GM12878 (cell line): ENCODE measurements at regions not wholly inside any gene's neighbourhood (a gene's known extent, or its start where the extent isn't known, plus 50 kb on each side); places are given as distances from the start of the nearest gene placed in this dataset.

Experiments used
- ATAC-seq: fragments of 200-7000 bp; cut with Tn5 transposase; 3 replicates; pipeline ENCODE4 v1.9.1; 2020; ENCODE audit warnings: mild to moderate bottlenecking, moderate library complexity
- BruUV-seq: library from RNA; stranded (reverse); fragments of 400-500 nt; replicated peaks from 2 replicates; lab custom pipeline; 2021; lab: Mats Ljungman, UMichigan
- CTCF ChIA-PET: fragments of 300-600 bp; sonication (Branson Sonifier 250); formaldehyde crosslinking; extraction: SDS; loops from one replicate; lab custom pipeline; 2021; ENCODE audit warnings: inconsistent platforms; lab: Yijun Ruan, JAX
- POLR2A ChIA-PET: fragments of 350-600 bp; formaldehyde crosslinking; extraction: SDS; loops from one replicate; lab custom pipeline; 2021; ENCODE audit warnings: inconsistent platforms; lab: Charles Lee
- RAD21 ChIA-PET: fragments of 300-600 bp; sonication (Branson Sonifier 250); formaldehyde crosslinking; loops from one replicate; lab custom pipeline; 2023; ENCODE audit warnings: antibody characterized with exemption; ENCODE audit not compliant: unreplicated experiment; lab: Charles Lee
- SMC1A ChIA-PET: fragments of 300-600 bp; sonication (Branson Sonifier 250); formaldehyde crosslinking; loops from one replicate; lab custom pipeline; 2023; ENCODE audit not compliant: unreplicated experiment, uncharacterized antibody; lab: Charles Lee
- DNase-seq: peaks from one replicate; pipeline ENCODE4 v3.0.0-alpha.2; 2011; ENCODE audit warnings: low read depth, low spot score
- FAIRE-seq: peaks from 3 replicates; lab custom pipeline; 2011; peaks lifted over from hg19 to GRCh38; lab: Jason Lieb, UNC
- H2AFZ ChIP-seq: 2 replicates; pipeline ENCODE4 v1.6.0; 2011; ENCODE audit warnings: low read depth, low read length, control low read depth; ENCODE audit not compliant: control insufficient read depth
- H3K27ac ChIP-seq: 2 replicates; pipeline ENCODE4 v1.5.1; 2011; ENCODE audit warnings: control low read depth; ENCODE audit not compliant: control insufficient read depth, insufficient read depth
- H3K27me3 ChIP-seq, 2 experiments: replicated peaks in 1 of 2; 2 replicates each; pipeline versions ENCODE4 v1.6.0 to v1.6.1; 2011; ENCODE audit warnings: low read length in 1 of 2; ENCODE audit not compliant: control insufficient read depth in 2 of 2, insufficient read depth in 2 of 2
- H3K36me3 ChIP-seq, 2 experiments: 2 replicates each; pipeline ENCODE4 v1.5.1; 2011; ENCODE audit warnings: low read length in 1 of 2; ENCODE audit not compliant: control insufficient read depth in 2 of 2, insufficient read depth in 2 of 2
- H3K4me1 ChIP-seq: 2 replicates; pipeline ENCODE4 v1.6.1; 2011; ENCODE audit warnings: mild to moderate bottlenecking, low read length, moderate library complexity, mixed read lengths; ENCODE audit not compliant: control insufficient read depth, insufficient read depth
- H3K4me2 ChIP-seq: 2 replicates; pipeline ENCODE4 v1.6.0; 2011; ENCODE audit warnings: control low read depth; ENCODE audit not compliant: control insufficient read depth, insufficient read depth
- H3K4me3 ChIP-seq: fragments of 200-600 bp; sonication (generic); 2 replicates; pipeline ENCODE4 v1.5.1; 2016
- H3K79me2 ChIP-seq: 2 replicates; pipeline ENCODE4 v1.6.0; 2011; ENCODE audit warnings: low read length; ENCODE audit not compliant: control insufficient read depth, insufficient read depth
- H3K9ac ChIP-seq: 2 replicates; pipeline ENCODE4 v1.8.0; 2011; ENCODE audit warnings: low read length, control low read depth, mixed read lengths; ENCODE audit not compliant: control insufficient read depth, insufficient read depth
- H3K9me3 ChIP-seq: replicated peaks from 3 replicates; pipeline ENCODE4 v1.5.1; 2011; ENCODE audit warnings: mild to moderate bottlenecking, low read length; ENCODE audit not compliant: control insufficient read depth, insufficient read depth
- H4K20me1 ChIP-seq: 2 replicates; pipeline ENCODE4 v1.6.0; 2011; ENCODE audit not compliant: control insufficient read depth, insufficient read depth
- CHD1 ChIP-seq: IDR thresholded peaks from 2 replicates; pipeline ENCODE4 v1.6.1; 2012; ENCODE audit warnings: low read depth, low read length, improper control_type of control experiment
- EED ChIP-seq: sonication (generic); IDR thresholded peaks from 2 replicates; pipeline ENCODE4 v1.6.1; 2016; ENCODE audit warnings: antibody characterized with exemption, low read depth
- GATAD2B ChIP-seq: fragments of 450-650 bp; conservative IDR thresholded peaks from 2 replicates; pipeline ENCODE4 v1.6.1; 2017; ENCODE audit warnings: low read depth, mild to moderate bottlenecking, moderate library complexity
- KLF5 ChIP-seq: fragments of 450-650 bp; IDR thresholded peaks from 2 replicates; pipeline ENCODE4 v1.6.1; 2014; ENCODE audit warnings: mild to moderate bottlenecking; ENCODE audit not compliant: partially characterized antibody
- NR2C2 ChIP-seq: IDR thresholded peaks from 2 replicates; pipeline ENCODE4 v1.6.1; 2011; ENCODE audit warnings: borderline replicate concordance, low read depth; ENCODE audit not compliant: control insufficient read depth, insufficient read length
- POLR2A ChIP-seq: IDR thresholded peaks from 2 replicates; pipeline ENCODE4 v1.6.1; 2011; ENCODE audit warnings: low read depth, mild to moderate bottlenecking, low read length
- RUNX3 ChIP-seq: IDR thresholded peaks from 2 replicates; pipeline ENCODE4 v1.6.1; 2012; ENCODE audit warnings: low read length, inconsistent platforms
- SREBF1 ChIP-seq: IDR thresholded peaks from 2 replicates; pipeline ENCODE4 v1.6.1; 2012; ENCODE audit warnings: mild to moderate bottlenecking, low read length
- TAF1 ChIP-seq: IDR thresholded peaks from 2 replicates; pipeline ENCODE4 v1.6.1; 2011; ENCODE audit warnings: mild to moderate bottlenecking, low read depth, low read length, borderline replicate concordance
- TCF3 ChIP-seq: IDR thresholded peaks from 2 replicates; pipeline ENCODE4 v1.6.1; 2012; ENCODE audit warnings: low read depth, mild to moderate bottlenecking, low read length, borderline replicate concordance; ENCODE audit not compliant: insufficient read depth
- ZNF24 ChIP-seq: fragments of 450-650 bp; IDR thresholded peaks from 2 replicates; pipeline ENCODE4 v1.6.1; 2017; ENCODE audit warnings: antibody characterized with exemption, mild to moderate bottlenecking
- WGBS: methylation state at CpG from one replicate; pipeline ENCODE4 v1.1.6; 2016; ENCODE audit warnings: low lambda C conversion rate; ENCODE audit not compliant: insufficient replicate concordance, insufficient coverage; ENCODE audit errors: missing lambda C conversion rate; 5-methylcytosine and 5-hydroxymethylcytosine counted together
- in situ Hi-C: fragments of 300-500 bp; cut with MboI; formaldehyde crosslinking; loops from 9 replicates; pipeline ENCODE4 v1.14.3; 2018; ENCODE audit warnings: mixed read lengths
- intact Hi-C: fragments of 100-400 bp; cut with micrococcal nuclease; formaldehyde crosslinking; loops from one replicate; pipeline ENCODE4 v1.14.2; 2022; ENCODE audit not compliant: unreplicated experiment
- TF ChIP-seq, protein P1 (sequence below): IDR thresholded peaks from 2 replicates; pipeline ENCODE4 v1.6.1; 2011; ENCODE audit warnings: low read depth, low read length, improper control_type of control experiment, borderline replicate concordance
- TF ChIP-seq, protein P2 (sequence below), 3 experiments: IDR thresholded peaks in 2 of 3; conservative IDR thresholded peaks in 1 of 3; 2 replicates each; pipeline ENCODE4 v1.5.1; 2011; ENCODE audit warnings: low read depth in 3 of 3, low read length in 3 of 3, mild to moderate bottlenecking in 3 of 3, control low read depth in 2 of 3, moderate library complexity in 2 of 3, inconsistent platforms in 1 of 3, mixed read lengths in 1 of 3; ENCODE audit not compliant: control insufficient read depth in 2 of 3, insufficient read depth in 1 of 3; ENCODE audit errors: extremely low read depth in 1 of 3
- TF ChIP-seq, protein P3 (sequence below): fragments of 450-650 bp; IDR thresholded peaks from 2 replicates; pipeline ENCODE4 v1.6.1; 2017; ENCODE audit warnings: mild to moderate bottlenecking
- TF ChIP-seq, protein P4 (sequence below): fragments of 450-650 bp; IDR thresholded peaks from 2 replicates; pipeline ENCODE4 v1.6.1; 2017; ENCODE audit warnings: mild to moderate bottlenecking, moderate library complexity

DNA sequence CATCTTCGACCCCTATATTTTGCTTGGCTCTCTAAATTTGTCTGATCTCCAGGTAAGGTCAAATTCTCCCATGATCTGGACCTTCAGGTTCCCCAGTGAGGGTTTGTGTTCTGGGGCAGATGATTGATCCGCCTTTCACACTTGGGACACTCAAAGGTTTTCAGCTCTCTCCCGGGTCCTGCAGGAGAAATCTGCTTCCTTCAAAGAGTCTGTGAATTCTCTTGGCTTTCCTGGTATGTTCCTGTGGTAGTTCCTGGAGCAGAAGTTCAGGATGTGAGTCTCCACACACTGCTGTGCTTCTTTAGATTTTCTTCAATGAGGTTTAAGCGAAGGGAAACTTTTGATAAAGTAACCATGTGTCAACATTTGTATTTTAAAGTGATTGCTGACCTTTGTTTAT is 318.0 kb downstream of the TAF11L14 start:
- Histone ChIP-seq H3K27me3 (no peaks in the 10 kb centered on the region), H3K79me2 (no peaks in the 10 kb centered on the region), H3K27ac (no peak overlapping the region), H3K9me3 (no peaks in the 10 kb centered on the region; the same call in 2 of the 3 replicates), H4K20me1 (no peaks in the 10 kb centered on the region), H3K9ac (no peak overlapping the region), H3K4me2 (no peak overlapping the region), H2AFZ (no peak overlapping the region), H3K36me3 (no peaks in the 10 kb centered on the region), H3K4me1 (no peaks in the 10 kb centered on the region), H3K4me3 (no peak overlapping the region)
- ATAC-seq: no peak
- ChIA-PET SMC1A (no interaction called here), RAD21 (no interaction called here), CTCF (no interaction called here), POLR2A (no interaction called here)
- in situ Hi-C loops (no loop called here), intact Hi-C loops (no loop called here)
- no peak for FAIRE-seq
- WGBS: 10% methylated on average over 4 of the region's 4 CpGs
- BruUV-seq: no TSS peak
- TF ChIP-seq, protein P1, sequence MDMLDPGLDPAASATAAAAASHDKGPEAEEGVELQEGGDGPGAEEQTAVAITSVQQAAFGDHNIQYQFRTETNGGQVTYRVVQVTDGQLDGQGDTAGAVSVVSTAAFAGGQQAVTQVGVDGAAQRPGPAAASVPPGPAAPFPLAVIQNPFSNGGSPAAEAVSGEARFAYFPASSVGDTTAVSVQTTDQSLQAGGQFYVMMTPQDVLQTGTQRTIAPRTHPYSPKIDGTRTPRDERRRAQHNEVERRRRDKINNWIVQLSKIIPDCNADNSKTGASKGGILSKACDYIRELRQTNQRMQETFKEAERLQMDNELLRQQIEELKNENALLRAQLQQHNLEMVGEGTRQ: no peak
- no peak for TF ChIP-seq KLF5
- TF ChIP-seq, protein P2, sequence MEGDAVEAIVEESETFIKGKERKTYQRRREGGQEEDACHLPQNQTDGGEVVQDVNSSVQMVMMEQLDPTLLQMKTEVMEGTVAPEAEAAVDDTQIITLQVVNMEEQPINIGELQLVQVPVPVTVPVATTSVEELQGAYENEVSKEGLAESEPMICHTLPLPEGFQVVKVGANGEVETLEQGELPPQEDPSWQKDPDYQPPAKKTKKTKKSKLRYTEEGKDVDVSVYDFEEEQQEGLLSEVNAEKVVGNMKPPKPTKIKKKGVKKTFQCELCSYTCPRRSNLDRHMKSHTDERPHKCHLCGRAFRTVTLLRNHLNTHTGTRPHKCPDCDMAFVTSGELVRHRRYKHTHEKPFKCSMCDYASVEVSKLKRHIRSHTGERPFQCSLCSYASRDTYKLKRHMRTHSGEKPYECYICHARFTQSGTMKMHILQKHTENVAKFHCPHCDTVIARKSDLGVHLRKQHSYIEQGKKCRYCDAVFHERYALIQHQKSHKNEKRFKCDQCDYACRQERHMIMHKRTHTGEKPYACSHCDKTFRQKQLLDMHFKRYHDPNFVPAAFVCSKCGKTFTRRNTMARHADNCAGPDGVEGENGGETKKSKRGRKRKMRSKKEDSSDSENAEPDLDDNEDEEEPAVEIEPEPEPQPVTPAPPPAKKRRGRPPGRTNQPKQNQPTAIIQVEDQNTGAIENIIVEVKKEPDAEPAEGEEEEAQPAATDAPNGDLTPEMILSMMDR (IDR thresholded peaks at IDR 0.05 in 2 of 3, conservative IDR thresholded peaks at IDR 0.05 in 1 of 3; ENCODE audit: control insufficient read depth in 2 of 3, extremely low read depth in 1 of 3, insufficient read depth in 1 of 3, low read depth in 3 of 3, low read length in 3 of 3): no peak
- TF ChIP-seq RUNX3: no peak
- TF ChIP-seq, protein P3, sequence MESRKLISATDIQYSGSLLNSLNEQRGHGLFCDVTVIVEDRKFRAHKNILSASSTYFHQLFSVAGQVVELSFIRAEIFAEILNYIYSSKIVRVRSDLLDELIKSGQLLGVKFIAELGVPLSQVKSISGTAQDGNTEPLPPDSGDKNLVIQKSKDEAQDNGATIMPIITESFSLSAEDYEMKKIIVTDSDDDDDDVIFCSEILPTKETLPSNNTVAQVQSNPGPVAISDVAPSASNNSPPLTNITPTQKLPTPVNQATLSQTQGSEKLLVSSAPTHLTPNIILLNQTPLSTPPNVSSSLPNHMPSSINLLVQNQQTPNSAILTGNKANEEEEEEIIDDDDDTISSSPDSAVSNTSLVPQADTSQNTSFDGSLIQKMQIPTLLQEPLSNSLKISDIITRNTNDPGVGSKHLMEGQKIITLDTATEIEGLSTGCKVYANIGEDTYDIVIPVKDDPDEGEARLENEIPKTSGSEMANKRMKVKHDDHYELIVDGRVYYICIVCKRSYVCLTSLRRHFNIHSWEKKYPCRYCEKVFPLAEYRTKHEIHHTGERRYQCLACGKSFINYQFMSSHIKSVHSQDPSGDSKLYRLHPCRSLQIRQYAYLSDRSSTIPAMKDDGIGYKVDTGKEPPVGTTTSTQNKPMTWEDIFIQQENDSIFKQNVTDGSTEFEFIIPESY: no peak
- no peak for TF ChIP-seq CHD1
- no peak for TF ChIP-seq ZNF24
- no peak for TF ChIP-seq NR2C2
- TF ChIP-seq TAF1: no peak
- TF ChIP-seq TCF3: no peak
- no peak for TF ChIP-seq SREBF1
- TF ChIP-seq EED: no peak
- TF ChIP-seq POLR2A: no peak
- no peak for TF ChIP-seq GATAD2B
- TF ChIP-seq, protein P4, sequence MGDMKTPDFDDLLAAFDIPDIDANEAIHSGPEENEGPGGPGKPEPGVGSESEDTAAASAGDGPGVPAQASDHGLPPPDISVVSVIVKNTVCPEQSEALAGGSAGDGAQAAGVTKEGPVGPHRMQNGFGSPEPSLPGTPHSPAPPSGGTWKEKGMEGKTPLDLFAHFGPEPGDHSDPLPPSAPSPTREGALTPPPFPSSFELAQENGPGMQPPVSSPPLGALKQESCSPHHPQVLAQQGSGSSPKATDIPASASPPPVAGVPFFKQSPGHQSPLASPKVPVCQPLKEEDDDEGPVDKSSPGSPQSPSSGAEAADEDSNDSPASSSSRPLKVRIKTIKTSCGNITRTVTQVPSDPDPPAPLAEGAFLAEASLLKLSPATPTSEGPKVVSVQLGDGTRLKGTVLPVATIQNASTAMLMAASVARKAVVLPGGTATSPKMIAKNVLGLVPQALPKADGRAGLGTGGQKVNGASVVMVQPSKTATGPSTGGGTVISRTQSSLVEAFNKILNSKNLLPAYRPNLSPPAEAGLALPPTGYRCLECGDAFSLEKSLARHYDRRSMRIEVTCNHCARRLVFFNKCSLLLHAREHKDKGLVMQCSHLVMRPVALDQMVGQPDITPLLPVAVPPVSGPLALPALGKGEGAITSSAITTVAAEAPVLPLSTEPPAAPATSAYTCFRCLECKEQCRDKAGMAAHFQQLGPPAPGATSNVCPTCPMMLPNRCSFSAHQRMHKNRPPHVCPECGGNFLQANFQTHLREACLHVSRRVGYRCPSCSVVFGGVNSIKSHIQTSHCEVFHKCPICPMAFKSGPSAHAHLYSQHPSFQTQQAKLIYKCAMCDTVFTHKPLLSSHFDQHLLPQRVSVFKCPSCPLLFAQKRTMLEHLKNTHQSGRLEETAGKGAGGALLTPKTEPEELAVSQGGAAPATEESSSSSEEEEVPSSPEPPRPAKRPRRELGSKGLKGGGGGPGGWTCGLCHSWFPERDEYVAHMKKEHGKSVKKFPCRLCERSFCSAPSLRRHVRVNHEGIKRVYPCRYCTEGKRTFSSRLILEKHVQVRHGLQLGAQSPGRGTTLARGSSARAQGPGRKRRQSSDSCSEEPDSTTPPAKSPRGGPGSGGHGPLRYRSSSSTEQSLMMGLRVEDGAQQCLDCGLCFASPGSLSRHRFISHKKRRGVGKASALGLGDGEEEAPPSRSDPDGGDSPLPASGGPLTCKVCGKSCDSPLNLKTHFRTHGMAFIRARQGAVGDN: no peak
- DNase-seq: no peak
